H9 (cell line): ENCODE measurements at regions not wholly inside any gene's neighbourhood (a gene's known extent, or its start where the extent isn't known, plus 50 kb on each side); places are given as distances from the start of the nearest gene placed in this dataset.

Experiments used
- DNase-seq: peaks from one replicate; pipeline ENCODE4 v3.0.0-alpha.2; 2017
- H2AFZ ChIP-seq: one replicate; pipeline ENCODE4 v1.6.1; 2013; ENCODE audit warnings: mild to moderate bottlenecking, low read length, control low read depth, moderate library complexity
- H2AK5ac ChIP-seq: 2 replicates; pipeline ENCODE4 v1.6.1; 2013; ENCODE audit warnings: low read length, control low read depth, mixed read lengths; ENCODE audit not compliant: insufficient read length
- H2BK120ac ChIP-seq: one replicate; pipeline ENCODE4 v1.6.1; 2013; ENCODE audit warnings: low read depth, mild to moderate bottlenecking, low read length, control low read depth, inconsistent platforms; ENCODE audit not compliant: poor library complexity, severe bottlenecking
- H2BK12ac ChIP-seq: 2 replicates; pipeline ENCODE4 v1.6.1; 2013; ENCODE audit warnings: low read length, control low read depth, mixed read lengths, low read depth; ENCODE audit not compliant: insufficient read length
- H2BK15ac ChIP-seq: 2 replicates; pipeline ENCODE4 v1.6.1; 2013; ENCODE audit warnings: low read depth, low read length, control low read depth
- H2BK20ac ChIP-seq: one replicate; pipeline ENCODE4 v1.6.1; 2013; ENCODE audit warnings: low read depth, mild to moderate bottlenecking, low read length, control low read depth, inconsistent platforms; ENCODE audit not compliant: poor library complexity, severe bottlenecking
- H2BK5ac ChIP-seq: 2 replicates; pipeline ENCODE4 v1.6.1; 2013; ENCODE audit warnings: low read length, control low read depth, mixed read lengths; ENCODE audit not compliant: insufficient read length
- H3K14ac ChIP-seq: 2 replicates; pipeline ENCODE4 v1.6.1; 2013; ENCODE audit warnings: low read length, control low read depth; ENCODE audit not compliant: insufficient read depth
- H3K18ac ChIP-seq: 2 replicates; pipeline ENCODE4 v1.6.1; 2013; ENCODE audit warnings: low read depth, mild to moderate bottlenecking, mixed read lengths, low read length, control low read depth; ENCODE audit not compliant: insufficient read length
- H3K23ac ChIP-seq: 2 replicates; pipeline ENCODE4 v1.6.1; 2013; ENCODE audit warnings: low read length, control low read depth, mixed read lengths, low read depth; ENCODE audit not compliant: insufficient read length
- H3K23me2 ChIP-seq: 2 replicates; pipeline ENCODE4 v1.6.1; 2013; ENCODE audit warnings: low read depth, mild to moderate bottlenecking, mixed read lengths, low read length, control low read depth; ENCODE audit not compliant: insufficient read length, poor library complexity, severe bottlenecking
- H3K27ac ChIP-seq: 2 replicates; pipeline ENCODE4 v1.5.1; 2013; ENCODE audit warnings: low read length, control low read depth, mixed read lengths, low read depth; ENCODE audit not compliant: insufficient read length
- H3K27me3 ChIP-seq: 2 replicates; pipeline ENCODE4 v1.6.1; 2013; ENCODE audit warnings: low read length, control low read depth, inconsistent platforms; ENCODE audit not compliant: insufficient read depth
- H3K4ac ChIP-seq: 2 replicates; pipeline ENCODE4 v1.6.1; 2013; ENCODE audit warnings: low read depth, mild to moderate bottlenecking, control low read depth, inconsistent platforms, low read length, moderate library complexity
- H3K4me1 ChIP-seq: 2 replicates; pipeline ENCODE4 v1.6.1; 2013; ENCODE audit warnings: low read length, control low read depth, inconsistent platforms; ENCODE audit not compliant: insufficient read depth
- H3K4me2 ChIP-seq: 2 replicates; pipeline ENCODE4 v1.6.1; 2013; ENCODE audit warnings: low read length, control low read depth, mixed read lengths; ENCODE audit not compliant: insufficient read length, insufficient read depth
- H3K56ac ChIP-seq: 2 replicates; pipeline ENCODE4 v1.6.1; 2013; ENCODE audit warnings: low read depth, mild to moderate bottlenecking, mixed read lengths, low read length, control low read depth; ENCODE audit not compliant: insufficient read length
- H3K79me1 ChIP-seq: 2 replicates; pipeline ENCODE4 v1.6.1; 2013; ENCODE audit warnings: low read depth, mild to moderate bottlenecking, moderate library complexity, low read length, control low read depth, inconsistent platforms; ENCODE audit not compliant: insufficient read depth, poor library complexity, severe bottlenecking
- H3K79me2 ChIP-seq: 2 replicates; pipeline ENCODE4 v1.6.1; 2013; ENCODE audit warnings: low read length, control low read depth, inconsistent platforms; ENCODE audit not compliant: insufficient read depth
- H3K9ac ChIP-seq: 2 replicates; pipeline ENCODE4 v1.6.1; 2013; ENCODE audit warnings: low read length, control low read depth, mixed read lengths; ENCODE audit not compliant: insufficient read length; ENCODE audit errors: extremely low read depth
- H3K9me3 ChIP-seq: one replicate; pipeline ENCODE4 v1.6.1; 2013; ENCODE audit warnings: low read depth, low read length, inconsistent platforms; ENCODE audit not compliant: control insufficient read depth
- H3T11ph ChIP-seq: one replicate; pipeline ENCODE4 v1.6.1; 2013; ENCODE audit warnings: mild to moderate bottlenecking, low read length, control low read depth, inconsistent platforms
- H4K20me1 ChIP-seq: one replicate; pipeline ENCODE4 v1.6.1; 2013; ENCODE audit not compliant: control insufficient read depth, insufficient read length, insufficient read depth
- H4K5ac ChIP-seq: 2 replicates; pipeline ENCODE4 v1.6.1; 2013; ENCODE audit warnings: low read depth, mild to moderate bottlenecking, mixed read lengths, low read length, control low read depth; ENCODE audit not compliant: insufficient read length
- H4K8ac ChIP-seq: replicated peaks from 2 replicates; pipeline ENCODE4 v1.6.1; 2013; ENCODE audit warnings: low read length, control low read depth, mixed read lengths, low read depth; ENCODE audit not compliant: insufficient read length
- H4K91ac ChIP-seq: 2 replicates; pipeline ENCODE4 v1.6.1; 2013; ENCODE audit warnings: low read depth, mild to moderate bottlenecking, moderate library complexity, mixed read lengths, low read length, control low read depth; ENCODE audit not compliant: insufficient read length
- H3K27ac Mint-ChIP-seq, 3 experiments: 2 replicates in 2 of 3; 3 replicates in 1 of 3; pipeline ENCODE4 v1.8.0; 2020 to 2021; ENCODE audit warnings: mixed read lengths in 3 of 3, mild to moderate bottlenecking in 1 of 3, moderate library complexity in 1 of 3
- H3K27me3 Mint-ChIP-seq: 2 replicates; pipeline ENCODE4 v1.8.0; 2021; ENCODE audit warnings: low read depth, mild to moderate bottlenecking, moderate library complexity, mixed read lengths
- H3K36me3 Mint-ChIP-seq, 3 experiments: 2 replicates in 2 of 3; 3 replicates in 1 of 3; pipeline ENCODE4 v1.8.0; 2020 to 2021; ENCODE audit warnings: low read depth in 3 of 3, mixed read lengths in 3 of 3; ENCODE audit not compliant: insufficient read depth in 1 of 3
- H3K4me1 Mint-ChIP-seq, 2 experiments: 2 replicates each; pipeline ENCODE4 v1.8.0; 2020; ENCODE audit warnings: mixed read lengths in 2 of 2
- H3K4me3 Mint-ChIP-seq, 2 experiments: 2 replicates in 1 of 2; 3 replicates in 1 of 2; pipeline ENCODE4 v1.8.0; 2020 to 2021; ENCODE audit warnings: mild to moderate bottlenecking in 2 of 2, mixed read lengths in 2 of 2, moderate library complexity in 1 of 2
- H3K9me3 Mint-ChIP-seq, 2 experiments: 2 replicates in 1 of 2; 3 replicates in 1 of 2; pipeline ENCODE4 v1.8.0; 2020; ENCODE audit warnings: mild to moderate bottlenecking in 2 of 2, mixed read lengths in 2 of 2, moderate library complexity in 1 of 2
- CTCF ChIP-seq: fragments of 200-600 bp; sonication (generic); conservative IDR thresholded peaks from 3 replicates; pipeline ENCODE4 v1.8.0; 2021; ENCODE audit warnings: antibody characterized with exemption, mild to moderate bottlenecking
- WGBS: extraction: QIAGEN DNeasy Blood & Tissue Kit; methylation state at CpG from one replicate; pipeline ENCODE4 v1.1.7; 2013; ENCODE audit warnings: missing lambda C conversion rate, low lambda C conversion rate, mixed read lengths; ENCODE audit not compliant: insufficient read length; ENCODE audit errors: extremely low coverage; 5-methylcytosine and 5-hydroxymethylcytosine counted together

- H3K79me1 ChIP-seq = no peaks in the 10 kb centered on the region
- Mint-ChIP-seq H3K9me3 (peaks cover 0 to 3% of the 10 kb centered on the region in 2 experiments; a peak in 2 of 5 replicates), H3K4me3 (no peak overlapping the region), H3K27ac (no peak overlapping the region), H3K4me1 (peaks cover 20 to 27% of the 10 kb centered on the region in 2 experiments), H3K27me3 (no peaks in the 10 kb centered on the region), H3K36me3 (no peaks in the 10 kb centered on the region; a peak in 1 of 7 replicates)
- H4K91ac ChIP-seq = no peak overlapping the region
- no peaks in the 10 kb centered on the region for H3K9me3 ChIP-seq
- H3K27ac ChIP-seq = no peak overlapping the region
- no peak overlapping the region for H3K9ac ChIP-seq
- TF ChIP-seq CTCF = no peak
- no peak overlapping the region for H4K5ac ChIP-seq
- no peak overlapping the region for H3K23ac ChIP-seq
- no peaks in the 10 kb centered on the region for H3K27me3 ChIP-seq
- H3K4me2 ChIP-seq = no peak overlapping the region
- no peak overlapping the region for H3K56ac ChIP-seq
- H2BK12ac ChIP-seq = no peak overlapping the region
- H3K4ac ChIP-seq = no peak overlapping the region
- no peak overlapping the region for H4K8ac ChIP-seq
- H2BK5ac ChIP-seq = no peak overlapping the region
- H3K14ac ChIP-seq = no peak overlapping the region
- peaks cover 1% of the 10 kb centered on the region; the same call in 1 of the 2 replicates for H3K4me1 ChIP-seq
- H2BK120ac ChIP-seq = no peak overlapping the region
- no peaks in the 10 kb centered on the region for H3K79me2 ChIP-seq
- H2AFZ ChIP-seq = no peak overlapping the region
- H4K20me1 ChIP-seq = no peaks in the 10 kb centered on the region
- H3T11ph ChIP-seq = no peak overlapping the region
- no peak for DNase-seq
- no peak overlapping the region for H2BK20ac ChIP-seq
- no peak overlapping the region for H3K18ac ChIP-seq
- H2AK5ac ChIP-seq = no peak overlapping the region
- WGBS = no CpG with 5 or more reads among the region's 9 CpGs
- no peaks in the 10 kb centered on the region for H3K23me2 ChIP-seq
- H2BK15ac ChIP-seq = no peak overlapping the region
Observed at GRCh38 chr10:28463676-28464395, 69.1 kb upstream of the WAC start.
